Mesenchymal stem cell (in vitro differentiated cells and primary cell): ENCODE measurements at regions not wholly inside any gene's neighbourhood (a gene's known extent, or its start where the extent isn't known, plus 50 kb on each side); places are given as distances from the start of the nearest gene placed in this dataset.

Source experiments
- DNase-seq: peaks from one replicate; pipeline ENCODE4 v3.0.0-alpha.2; 2013
- H2AFZ ChIP-seq: one replicate; pipeline ENCODE4 v1.6.1; 2013; ENCODE audit warnings: low read depth, mild to moderate bottlenecking, control low read depth, inconsistent platforms, low read length, moderate library complexity
- H2AK5ac ChIP-seq: 2 replicates; pipeline ENCODE4 v1.6.1; 2013; ENCODE audit warnings: low read length, moderate library complexity, mild to moderate bottlenecking, inconsistent platforms; ENCODE audit not compliant: severe bottlenecking
- H2BK120ac ChIP-seq: one replicate; pipeline ENCODE4 v1.6.1; 2013; ENCODE audit warnings: low read depth, mild to moderate bottlenecking, inconsistent platforms, low read length, moderate library complexity
- H2BK12ac ChIP-seq, 2 experiments: one replicate each; pipeline ENCODE4 v1.6.1; 2013; ENCODE audit warnings: inconsistent platforms in 2 of 2, low read length in 2 of 2, mild to moderate bottlenecking in 2 of 2, moderate library complexity in 2 of 2, control low read depth in 1 of 2
- H2BK15ac ChIP-seq: one replicate; pipeline ENCODE4 v1.6.1; 2013; ENCODE audit warnings: mild to moderate bottlenecking, low read depth, inconsistent platforms; ENCODE audit not compliant: poor library complexity, severe bottlenecking
- H2BK5ac ChIP-seq: 2 replicates; pipeline ENCODE4 v1.6.1; 2013; ENCODE audit warnings: low read depth, mild to moderate bottlenecking, low read length, control low read depth, inconsistent platforms; ENCODE audit not compliant: poor library complexity, severe bottlenecking
- H3K14ac ChIP-seq, 2 experiments: one replicate each; pipeline ENCODE4 v1.6.1; 2013; ENCODE audit warnings: inconsistent platforms in 2 of 2, low read length in 2 of 2, control low read depth in 1 of 2, mild to moderate bottlenecking in 1 of 2, moderate library complexity in 1 of 2
- H3K18ac ChIP-seq, 2 experiments: one replicate each; pipeline ENCODE4 v1.6.1; 2013; ENCODE audit warnings: inconsistent platforms in 2 of 2, low read length in 2 of 2, control low read depth in 1 of 2, low read depth in 1 of 2, mild to moderate bottlenecking in 1 of 2
- H3K23ac ChIP-seq, 2 experiments: one replicate each; pipeline ENCODE4 v1.6.1; 2013; ENCODE audit warnings: inconsistent platforms in 2 of 2, low read length in 2 of 2, mild to moderate bottlenecking in 2 of 2, moderate library complexity in 2 of 2, control low read depth in 1 of 2
- H3K27ac ChIP-seq: 2 replicates; pipeline ENCODE4 v1.5.1; 2013; ENCODE audit warnings: mild to moderate bottlenecking, moderate library complexity, low read length, control low read depth, inconsistent platforms; ENCODE audit not compliant: poor library complexity, severe bottlenecking
- H3K27me3 ChIP-seq, 2 experiments: 2 replicates each; pipeline versions ENCODE4 v1.6.1 to v1.7.0; 2013; ENCODE audit warnings: low read length in 2 of 2, mild to moderate bottlenecking in 2 of 2, moderate library complexity in 2 of 2, control low read depth in 1 of 2, inconsistent platforms in 1 of 2; ENCODE audit not compliant: control insufficient read depth in 1 of 2, insufficient read depth in 1 of 2
- H3K36me3 ChIP-seq, 2 experiments: 2 replicates each; pipeline versions ENCODE4 v1.6.1 to v1.7.0; 2013; ENCODE audit warnings: low read length in 2 of 2, control low read depth in 1 of 2, inconsistent platforms in 1 of 2, low read depth in 1 of 2, mild to moderate bottlenecking in 1 of 2; ENCODE audit not compliant: insufficient read depth in 2 of 2, control insufficient read depth in 1 of 2
- H3K4ac ChIP-seq, 2 experiments: one replicate each; pipeline ENCODE4 v1.6.1; 2013; ENCODE audit warnings: inconsistent platforms in 2 of 2, low read length in 2 of 2, mild to moderate bottlenecking in 2 of 2, moderate library complexity in 2 of 2, control low read depth in 1 of 2, low read depth in 1 of 2
- H3K4me1 ChIP-seq: 2 replicates; pipeline ENCODE4 v1.6.1; 2013; ENCODE audit warnings: low read depth, low read length, control low read depth; ENCODE audit not compliant: control insufficient read depth, insufficient read depth
- H3K4me2 ChIP-seq: 2 replicates; pipeline ENCODE4 v1.6.1; 2013; ENCODE audit warnings: low read length, mild to moderate bottlenecking, inconsistent platforms; ENCODE audit not compliant: poor library complexity, severe bottlenecking
- H3K4me3 ChIP-seq, 2 experiments: 2 replicates each; pipeline versions ENCODE4 v1.5.1 to v1.7.0; 2013; ENCODE audit warnings: low read length in 2 of 2, mild to moderate bottlenecking in 2 of 2, control low read depth in 1 of 2, low read depth in 1 of 2; ENCODE audit not compliant: insufficient read depth in 1 of 2
- H3K79me1 ChIP-seq: replicated peaks from 2 replicates; pipeline ENCODE4 v1.6.1; 2013; ENCODE audit warnings: mild to moderate bottlenecking, control low read depth, low read length, inconsistent platforms; ENCODE audit not compliant: poor library complexity, severe bottlenecking
- H3K9ac ChIP-seq: 2 replicates; pipeline ENCODE4 v1.7.0; 2013; ENCODE audit warnings: mild to moderate bottlenecking, low read length, moderate library complexity
- H3K9me3 ChIP-seq: 2 replicates; pipeline ENCODE4 v1.7.0; 2013; ENCODE audit warnings: mild to moderate bottlenecking, low read length; ENCODE audit not compliant: control insufficient read depth
- H4K8ac ChIP-seq: one replicate; pipeline ENCODE4 v1.6.1; 2013; ENCODE audit warnings: inconsistent platforms, mild to moderate bottlenecking, low read length, moderate library complexity
- H4K91ac ChIP-seq: one replicate; pipeline ENCODE4 v1.6.1; 2013; ENCODE audit warnings: mild to moderate bottlenecking, low read length, inconsistent platforms
- WGBS: methylation state at CpG from one replicate; pipeline ENCODE4 v1.1.7; 2013; ENCODE audit warnings: mixed read lengths; 5-methylcytosine and 5-hydroxymethylcytosine counted together

DNA sequence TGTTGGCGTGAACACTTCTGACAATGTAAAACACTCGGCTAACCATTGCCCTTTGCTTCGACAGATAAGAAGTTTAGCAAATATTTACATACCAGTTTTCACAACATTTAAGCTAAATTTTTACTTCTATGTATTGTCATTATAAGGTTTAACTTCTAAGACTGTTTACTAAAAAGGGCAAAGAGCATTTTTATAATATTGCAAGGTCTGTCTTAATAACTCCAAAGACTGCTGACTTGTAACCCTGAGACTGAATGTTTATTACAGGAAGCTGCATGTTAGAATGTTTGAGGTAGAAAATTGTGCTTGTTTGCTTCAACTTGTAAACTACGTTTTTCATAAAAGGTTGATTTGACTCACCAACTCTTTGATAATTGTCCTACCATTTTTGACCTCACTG lies 213.2 kb upstream of the RPS6KA3 start:
- no CpG with 5 or more reads among the region's 4 CpGs for WGBS
- no peaks in the 10 kb centered on the region for H3K9me3 ChIP-seq
- no peak overlapping the region for H2AFZ ChIP-seq
- no peak for DNase-seq
- no peak overlapping the region for H4K91ac ChIP-seq
- no peak overlapping the region for H2BK5ac ChIP-seq
- H4K8ac ChIP-seq = no peak overlapping the region
- no peak overlapping the region for H2BK120ac ChIP-seq
- no peak overlapping the region for H3K23ac ChIP-seq
- H2BK15ac ChIP-seq = no peak overlapping the region
- no peak overlapping the region for H2AK5ac ChIP-seq
- H3K27ac ChIP-seq = no peak overlapping the region
- no peaks in the 10 kb centered on the region for H3K79me1 ChIP-seq
- no peaks in the 10 kb centered on the region for H3K36me3 ChIP-seq
- peaks cover 0 to under 1% of the 10 kb centered on the region in 2 experiments for H3K27me3 ChIP-seq
- no peak overlapping the region for H3K18ac ChIP-seq
- no peak overlapping the region for H3K9ac ChIP-seq
- no peak overlapping the region for H3K4ac ChIP-seq
- no peak overlapping the region for H2BK12ac ChIP-seq
- no peaks in the 10 kb centered on the region for H3K4me1 ChIP-seq
- no peak overlapping the region for H3K14ac ChIP-seq
- no peak overlapping the region for H3K4me3 ChIP-seq
- no peak overlapping the region for H3K4me2 ChIP-seq

GRCh38 chrX:20479048-20479447 lies 212.3 kb upstream of the RPS6KA3 start:
- peaks cover 0 to 9% of the 10 kb centered on the region in 2 experiments for H3K27me3 ChIP-seq
- no peak overlapping the region for H3K9ac ChIP-seq
- H2BK120ac ChIP-seq = no peak overlapping the region
- no peak overlapping the region for H3K4ac ChIP-seq
- H4K91ac ChIP-seq = no peak overlapping the region
- no peak overlapping the region for H2BK5ac ChIP-seq
- no peak overlapping the region for H2AFZ ChIP-seq
- H2AK5ac ChIP-seq = no peak overlapping the region
- no peak for DNase-seq
- no peaks in the 10 kb centered on the region for H3K79me1 ChIP-seq
- H2BK15ac ChIP-seq = no peak overlapping the region
- no peak overlapping the region for H3K4me3 ChIP-seq
- no peaks in the 10 kb centered on the region for H3K4me1 ChIP-seq
- no peak overlapping the region for H2BK12ac ChIP-seq
- H3K27ac ChIP-seq = no peak overlapping the region
- H3K9me3 ChIP-seq = no peaks in the 10 kb centered on the region
- H4K8ac ChIP-seq = no peak overlapping the region
- no peak overlapping the region for H3K4me2 ChIP-seq
- H3K36me3 ChIP-seq = no peaks in the 10 kb centered on the region
- WGBS = no CpG with 5 or more reads among the region's 2 CpGs
- H3K18ac ChIP-seq = no peak overlapping the region
- no peak overlapping the region for H3K14ac ChIP-seq
- H3K23ac ChIP-seq = no peak overlapping the region

- no peaks in the 10 kb centered on the region for H3K9me3 ChIP-seq
- no peak overlapping the region for H2AFZ ChIP-seq
- no peak overlapping the region for H2BK15ac ChIP-seq
- H4K8ac ChIP-seq = no peak overlapping the region
- H3K36me3 ChIP-seq = no peaks in the 10 kb centered on the region
- no peak overlapping the region for H3K14ac ChIP-seq
- H3K79me1 ChIP-seq = no peaks in the 10 kb centered on the region
- H3K27ac ChIP-seq = no peak overlapping the region
- no peak overlapping the region for H3K4me3 ChIP-seq
- no peak overlapping the region for H3K4me2 ChIP-seq
- no peak for DNase-seq
- no peak overlapping the region for H4K91ac ChIP-seq
- no peak overlapping the region for H2BK12ac ChIP-seq
- no peak overlapping the region for H3K18ac ChIP-seq
- H3K23ac ChIP-seq = no peak overlapping the region
- peaks cover 0 to 13% of the 10 kb centered on the region in 2 experiments for H3K27me3 ChIP-seq
- 92% methylated on average over 8 of the region's 8 CpGs for WGBS
- no peak overlapping the region for H2AK5ac ChIP-seq
- H3K9ac ChIP-seq = no peak overlapping the region
- H2BK120ac ChIP-seq = no peak overlapping the region
- no peaks in the 10 kb centered on the region for H3K4me1 ChIP-seq
- no peak overlapping the region for H3K4ac ChIP-seq
- no peak overlapping the region for H2BK5ac ChIP-seq
Measured at GRCh38 chrX:20477836-20478524, 211.3 kb upstream of the RPS6KA3 start.

DNA sequence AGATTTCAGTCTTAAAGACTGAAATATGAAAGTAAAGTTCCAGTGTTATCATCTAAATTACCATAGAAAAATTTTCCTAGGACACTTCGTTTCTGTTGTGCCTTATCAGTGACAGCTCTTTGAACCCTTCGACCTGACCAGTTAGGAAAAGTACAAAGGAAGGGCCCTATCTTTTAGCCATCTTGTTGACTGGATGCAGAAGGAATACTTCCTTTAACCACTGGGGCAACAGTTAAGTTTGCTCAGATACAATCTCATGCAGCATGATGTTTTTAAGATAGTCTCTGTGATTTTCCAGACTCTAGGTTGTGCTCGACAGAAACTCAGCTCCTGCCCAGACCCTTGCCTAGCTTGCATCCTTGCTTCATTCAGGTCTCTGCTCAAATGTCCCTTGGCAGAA lies 210.5 kb upstream of the RPS6KA3 start:
- Histone ChIP-seq H3K27me3 (peaks cover 0 to 13% of the 10 kb centered on the region in 2 experiments), H3K4me2 (no peak overlapping the region), H3K79me1 (no peaks in the 10 kb centered on the region), H2BK15ac (no peak overlapping the region), H4K91ac (no peak overlapping the region), H3K4me1 (no peaks in the 10 kb centered on the region), H3K23ac (no peak overlapping the region), H3K4me3 (no peak overlapping the region), H2AFZ (no peak overlapping the region), H3K27ac (no peak overlapping the region), H3K9ac (no peak overlapping the region), H2BK120ac (no peak overlapping the region), H3K18ac (no peak overlapping the region), H2BK5ac (no peak overlapping the region), H2BK12ac (no peak overlapping the region), H3K14ac (no peak overlapping the region), H3K9me3 (no peaks in the 10 kb centered on the region), H2AK5ac (no peak overlapping the region), H4K8ac (no peak overlapping the region), H3K4ac (no peak overlapping the region), H3K36me3 (no peaks in the 10 kb centered on the region)
- DNase-seq = no peak
- WGBS = 5% methylated on average over 2 of the region's 3 CpGs
